ENCODE measurements at regions not wholly inside any gene's neighbourhood (a gene's known extent, or its start where the extent isn't known, plus 50 kb on each side); places are given as distances from the start of the nearest gene placed in this dataset.

DNA sequence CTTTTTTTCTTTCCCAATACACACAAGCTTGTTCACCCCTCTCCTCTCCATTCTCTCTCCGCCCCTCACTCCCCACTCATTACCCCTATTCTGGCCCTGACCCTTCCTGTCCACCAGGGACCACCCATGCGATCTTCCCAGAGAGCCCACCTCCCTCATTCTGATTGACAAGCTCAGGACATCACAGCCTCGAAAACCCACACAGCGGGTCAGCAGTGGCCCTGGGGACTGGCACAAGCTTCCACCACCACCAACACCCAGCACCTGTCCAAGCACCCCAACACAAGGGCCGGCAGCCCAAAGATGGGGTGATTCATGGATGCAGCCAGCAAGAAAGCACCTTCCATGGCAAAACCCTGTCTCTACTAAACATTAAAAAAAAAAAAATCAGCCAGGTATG, 50.0 kb upstream of the USP6NL start:
- TF ChIP-seq CTCF (IDR thresholded peaks at IDR 0.05): no peak
- no peak for TF ChIP-seq POLR2AphosphoS5 (IDR thresholded peaks at IDR 0.05)
